Heart right ventricle (tissue), 16 donors: ENCODE measurements at regions not wholly inside any gene's neighbourhood (a gene's known extent, or its start where the extent isn't known, plus 50 kb on each side); places are given as distances from the start of the nearest gene placed in this dataset.

Experiments
- ATAC-seq, 8 donors: fragments of 200-7000 bp; cut with Tn5 transposase; one replicate each; pipeline ENCODE4 v1.9.1; 2020; ENCODE audit warnings: mild to moderate bottlenecking in 8 of 8, moderate library complexity in 8 of 8, moderate number of reproducible peaks in 1 of 8
- DNase-seq, 2 donors: peaks; one replicate each; pipeline ENCODE4 v3.0.0-alpha.2; 2020
- H3K27ac ChIP-seq, 10 donors: fragments of 200-600 bp; sonication (generic) in 2 of 10; one replicate each; pipeline versions ENCODE4 v1.5.0 to v1.8.0; 2020 to 2022; ENCODE audit warnings: mild to moderate bottlenecking in 3 of 10
- H3K27me3 ChIP-seq, 7 donors: fragments of 200-600 bp; one replicate each; pipeline ENCODE4 v1.8.0; 2021 to 2022; ENCODE audit warnings: mild to moderate bottlenecking in 2 of 7
- H3K36me3 ChIP-seq, 9 donors: fragments of 200-600 bp; sonication (generic) in 1 of 9; one replicate each; pipeline versions ENCODE4 v1.5.0 to v1.8.0; 2020 to 2022; ENCODE audit warnings: mild to moderate bottlenecking in 2 of 9
- H3K4me1 ChIP-seq, 9 donors: fragments of 200-600 bp; sonication (generic) in 1 of 9; one replicate each; pipeline versions ENCODE4 v1.5.0 to v1.8.0; 2020 to 2022; ENCODE audit warnings: mild to moderate bottlenecking in 4 of 9
- H3K4me3 ChIP-seq, 10 donors: fragments of 200-600 bp; sonication (generic) in 2 of 10; one replicate each; pipeline versions ENCODE4 v1.5.0 to v1.8.0; 2020 to 2022; ENCODE audit warnings: mild to moderate bottlenecking in 7 of 10, moderate library complexity in 2 of 10
- H3K9me3 ChIP-seq, 11 donors: fragments of 200-600 bp in 10 of 11; sonication (generic) in 2 of 11; one replicate each; pipeline versions ENCODE4 v1.5.0 to v1.8.0; 2013 to 2022; ENCODE audit warnings: mild to moderate bottlenecking in 2 of 11, control low read depth in 1 of 11, moderate library complexity in 1 of 11
- CTCF ChIP-seq, 9 donors: fragments of 200-600 bp; sonication (generic) in 2 of 9; IDR thresholded peaks; one replicate each; pipeline versions ENCODE4 v1.5.0 to v1.8.0; 2021 to 2022; ENCODE audit warnings: antibody characterized with exemption in 9 of 9, mild to moderate bottlenecking in 5 of 9, moderate library complexity in 1 of 9
- WGBS, 2 donors: extraction: QIAGEN DNeasy Blood & Tissue Kit; methylation state at CpG; one replicate each; pipeline ENCODE4 v1.1.7; 2013; ENCODE audit warnings: inconsistent platforms in 1 of 2; 5-methylcytosine and 5-hydroxymethylcytosine counted together
- intact Hi-C, 10 donors: fragments of 100-400 bp; cut with DNase I; formaldehyde crosslinking; loops; one replicate each; pipeline versions ENCODE4 v1.11.1 to v1.14.2; 2022
- donor health status: Arrhythmogenic right ventricular cardiomyopathy.
- donor health status: ischemic (EF 13 %, LVEDD 7.1; RV severe dilation, severe dysfunction).
- donor health status: healthy with polysubstance abuse.
- donor health status: DM: no; HTN: yes; CAD: no.
- donor health status: DM: no; HTN: no; CAD: no.
- donor health status: ischemic (EF 25% LVEDD 6.9; RV normal size, moderate dysfunction).
- donor health status: ischemic (EF 25% LVEDD 5.7; RV mildly dilated, moderate dysfunction).
- donor health status: healthy.
- donor health status: DM: yes; HTN: yes; CAD: no.
- donor health status: Ischemic cardiomyopathy.
- donor health status: ischemic (EF 35%, LVEDD 5.7; RV mildly dilated, moderate dysfunction).
- donor health status: nonischemic (EF 11% LVEDD 7.7; RV severe dilation, severe dysfunction).
- donor health status: DM: yes; HTN: yes; CAD: no.
- donor health status: PGD.
- donor health status: ischemic (EF 29% LVEDD 5.4; RV normal size, mild dysfunction).
- donor health status: nonischemic (EF 23%, LVEDD 6.1; RV moderate dilation, normal function).

- no peaks in the 10 kb centered on the region for H3K27me3 ChIP-seq
- H3K27ac ChIP-seq, result no peak overlapping the region
- intact Hi-C loops, result no loop called here
- H3K4me3 ChIP-seq, result no peak overlapping the region
- no peak for DNase-seq
- peaks cover 0 to 24% (median 10%) of the 10 kb centered on the region in 11 donors for H3K9me3 ChIP-seq
- 36 to 41% methylated on average over 2 of the region's 2 CpGs for WGBS, 2 donors
- TF ChIP-seq CTCF (IDR thresholded peaks at IDR 0.05), result no peak
- no peaks in the 10 kb centered on the region for H3K36me3 ChIP-seq
- peaks cover 0 to 22% (median 5%) of the 10 kb centered on the region in 9 donors for H3K4me1 ChIP-seq
- ATAC-seq, result peak in 2 of 8 donors; percentile 59 to 69
Measured at GRCh38 chr3:106059953-106060517, 191.2 kb upstream of the CBLB start.

GRCh38 chr3:106063909-106064308 is 195.1 kb upstream of the CBLB start:
- Histone ChIP-seq H3K36me3 (no peaks in the 10 kb centered on the region), H3K4me3 (no peak overlapping the region), H3K27ac (no peak overlapping the region), H3K4me1 (peaks cover 0 to 22% (median 10%) of the 10 kb centered on the region in 9 donors), H3K9me3 (peaks cover 0 to 19% (median 10%) of the 10 kb centered on the region in 11 donors), H3K27me3 (no peaks in the 10 kb centered on the region)
- ATAC-seq, result no peak
- WGBS, 2 donors, result 97 to 99% methylated on average over 3 of the region's 3 CpGs
- intact Hi-C loops, result no loop called here
- no peak for DNase-seq
- TF ChIP-seq CTCF (IDR thresholded peaks at IDR 0.05), result no peak

GRCh38 chr3:106065831-106066230 is 197.0 kb upstream of the CBLB start:
- intact Hi-C loops, result no loop called here
- H3K36me3 ChIP-seq, result no peaks in the 10 kb centered on the region
- H3K9me3 ChIP-seq, result peaks cover 0 to 19% (median 10%) of the 10 kb centered on the region in 11 donors
- H3K4me1 ChIP-seq, result peaks cover 0 to 32% (median 13%) of the 10 kb centered on the region in 9 donors
- no peak for ATAC-seq
- DNase-seq, result no peak
- no peak overlapping the region for H3K4me3 ChIP-seq
- H3K27ac ChIP-seq, result no peak overlapping the region
- no peaks in the 10 kb centered on the region for H3K27me3 ChIP-seq
- TF ChIP-seq CTCF (IDR thresholded peaks at IDR 0.05), result no peak

- ATAC-seq (no peak), DNase-seq (no peak)
- WGBS, 2 donors, result 93 to 94% methylated on average over 3 of the region's 3 CpGs
Measured at GRCh38 chr3:106067711-106068110, 198.9 kb upstream of the CBLB start.

More at GRCh38 chr3:106067711-106068110, 198.9 kb upstream of the CBLB start:
- no peak overlapping the region for H3K4me3 ChIP-seq
- TF ChIP-seq CTCF (IDR thresholded peaks at IDR 0.05), result no peak
- peak overlapping the region in 2 of 10 donors; percentile 55 to 58 for H3K27ac ChIP-seq
- H3K27me3 ChIP-seq, result no peaks in the 10 kb centered on the region
- intact Hi-C loops, result no loop called here
- no peaks in the 10 kb centered on the region for H3K36me3 ChIP-seq
- peaks cover 0 to 33% (median 13%) of the 10 kb centered on the region in 9 donors for H3K4me1 ChIP-seq
- H3K9me3 ChIP-seq, result peaks cover 0 to 19% (median 10%) of the 10 kb centered on the region in 11 donors
